ENCODE measurements at regions not wholly inside any gene's neighbourhood (a gene's known extent, or its start where the extent isn't known, plus 50 kb on each side); places are given as distances from the start of the nearest gene placed in this dataset.

- DNase-seq, result no peak
Observed at GRCh38 chr5:93096561-93096960, 484.5 kb downstream of the NR2F1-AS1 start.

GRCh38 chr5:93092349-93093105 lies 488.5 kb downstream of the NR2F1-AS1 start:
- no peak for DNase-seq

GRCh38 chr5:93090698-93091097 lies 490.3 kb downstream of the NR2F1-AS1 start:
- no peak for DNase-seq

- DNase-seq, result no peak
Observed at GRCh38 chr5:93088592-93089389, 492.2 kb downstream of the NR2F1-AS1 start.

GRCh38 chr5:93087326-93087725 lies 493.7 kb downstream of the NR2F1-AS1 start:
- DNase-seq, result no peak

- no peak for DNase-seq
Observed at GRCh38 chr5:93082981-93083380, 498.0 kb downstream of the NR2F1-AS1 start.

GRCh38 chr5:93079046-93079445 lies 502.0 kb downstream of the NR2F1-AS1 start:
- no peak for DNase-seq

GRCh38 chr5:93078082-93079038 lies 502.7 kb downstream of the NR2F1-AS1 start:
- DNase-seq, result no peak

- no peak for DNase-seq
Observed at GRCh38 chr5:93076566-93076965, 504.5 kb downstream of the NR2F1-AS1 start.

- DNase-seq, result no peak
Observed at GRCh38 chr5:93076096-93076495, 504.9 kb downstream of the NR2F1-AS1 start.

- DNase-seq, result no peak
Observed at GRCh38 chr5:93073547-93073946, 507.5 kb downstream of the NR2F1-AS1 start.

- DNase-seq, result no peak
Observed at GRCh38 chr5:93072831-93073459, 508.1 kb downstream of the NR2F1-AS1 start.

GRCh38 chr5:93071710-93072109 lies 509.3 kb downstream of the NR2F1-AS1 start:
- no peak for DNase-seq

GRCh38 chr5:93070938-93071337 lies 510.1 kb downstream of the NR2F1-AS1 start:
- no peak for DNase-seq

- no peak for DNase-seq
Observed at GRCh38 chr5:93069276-93069675, 511.7 kb downstream of the NR2F1-AS1 start.

- no peak for DNase-seq
Observed at GRCh38 chr5:93062548-93062947, 518.5 kb downstream of the NR2F1-AS1 start.

- no peak for DNase-seq
Observed at GRCh38 chr5:93058309-93058708, 522.7 kb downstream of the NR2F1-AS1 start.

GRCh38 chr5:93057311-93057710 lies 523.7 kb downstream of the NR2F1-AS1 start:
- no peak for DNase-seq

GRCh38 chr5:93055971-93056370 lies 525.0 kb downstream of the NR2F1-AS1 start:
- no peak for DNase-seq

- no peak for DNase-seq
Observed at GRCh38 chr5:93055561-93055960, 525.5 kb downstream of the NR2F1-AS1 start.

GRCh38 chr5:93054424-93055163 lies 526.4 kb downstream of the NR2F1-AS1 start:
- DNase-seq, result no peak

GRCh38 chr5:93053825-93054224 lies 527.2 kb downstream of the NR2F1-AS1 start:
- no peak for DNase-seq
